ENCODE measurements at regions not wholly inside any gene's neighbourhood (a gene's known extent, or its start where the extent isn't known, plus 50 kb on each side); places are given as distances from the start of the nearest gene placed in this dataset.
"Not testable (repeated sequence)": the region's sequence is repeated elsewhere in the genome, so short reads cannot be mapped to it uniquely, and the experiment has no call there.

DNA sequence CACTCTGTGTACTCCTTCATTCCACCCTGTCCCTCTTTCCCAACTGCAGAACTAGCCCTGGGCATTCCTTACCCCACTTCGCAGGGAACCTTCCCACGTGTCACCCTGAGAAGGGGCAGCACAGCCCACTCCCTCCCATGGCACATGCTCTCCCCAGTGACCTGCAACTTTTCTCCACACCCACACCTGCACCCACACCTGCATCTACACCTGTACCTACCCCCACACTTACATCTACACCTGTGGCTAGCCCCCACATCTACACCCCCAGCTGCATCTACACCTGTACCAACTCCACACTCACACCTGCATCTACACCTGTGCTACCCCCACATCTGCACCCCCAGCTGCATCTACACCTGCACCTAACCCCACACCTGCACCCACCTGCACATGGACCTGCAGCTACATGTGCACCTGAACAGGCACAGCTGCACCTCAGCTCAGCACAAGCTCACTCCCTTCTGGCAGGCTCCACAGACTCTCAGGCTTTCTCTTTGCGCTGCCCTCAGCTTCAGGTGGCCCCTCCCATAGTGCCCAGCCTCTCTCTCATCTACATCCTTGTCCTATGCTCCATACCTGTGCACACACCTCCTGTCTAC is 234.1 kb downstream of the TUBA3C start:
- DNase-seq: no peak

- no peak for DNase-seq
Observed at GRCh38 chr13:18946738-18947137, 234.9 kb downstream of the TUBA3C start.

- DNase-seq: no peak
Observed at GRCh38 chr13:18944501-18945068, 237.0 kb downstream of the TUBA3C start.

DNA sequence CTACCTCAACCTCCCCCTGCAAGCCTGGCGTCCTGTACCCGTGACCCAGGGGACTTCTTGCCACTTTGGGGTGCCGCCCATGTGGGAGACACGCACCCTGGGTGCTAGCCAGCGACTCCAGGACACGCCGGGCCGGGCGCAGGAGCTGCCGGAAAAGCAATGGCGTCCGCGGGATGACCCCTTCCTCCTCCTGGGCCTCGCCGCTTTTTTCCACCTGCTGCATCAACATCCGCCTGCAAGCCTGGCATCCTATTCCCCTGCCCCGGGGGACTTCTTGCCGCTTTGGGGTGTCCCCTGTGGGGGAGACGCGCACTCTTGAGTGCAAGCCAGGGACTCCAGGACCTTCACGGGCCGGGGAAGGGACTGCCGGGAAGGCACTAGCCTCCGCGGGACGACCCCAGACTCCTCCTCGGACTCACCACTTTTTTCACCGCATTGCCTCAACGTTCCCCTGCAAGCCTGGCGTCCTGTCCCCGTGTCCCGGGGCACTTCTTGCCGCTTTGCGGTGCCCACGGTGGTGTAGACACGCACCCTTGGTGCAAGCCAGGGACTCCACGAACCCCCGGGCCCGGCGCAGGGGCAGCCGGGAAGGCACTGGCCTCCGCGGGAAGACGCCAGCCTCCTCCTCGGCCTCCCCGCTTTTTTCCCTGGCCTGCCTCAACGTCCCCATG is 237.8 kb downstream of the TUBA3C start:
- no peak for DNase-seq

DNA sequence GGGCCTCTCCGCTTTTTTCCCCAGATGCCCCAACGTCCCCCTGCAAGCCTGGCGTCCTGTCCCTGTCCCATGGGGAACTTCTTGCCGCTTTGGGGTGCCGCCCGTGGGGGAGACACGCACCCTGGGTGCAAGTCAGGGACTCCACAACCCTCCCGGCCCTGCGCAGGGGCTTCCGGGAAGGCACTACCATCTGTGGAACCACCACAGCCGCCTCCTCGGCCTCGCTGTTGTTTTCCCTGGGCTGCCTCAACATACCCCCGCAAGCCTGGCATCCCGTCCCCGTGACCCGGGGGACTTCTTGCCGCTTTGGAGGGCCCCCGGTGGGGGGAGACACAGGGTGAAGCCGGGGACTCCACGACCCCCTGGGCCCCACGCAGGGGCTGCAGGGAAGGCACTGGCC is 238.4 kb downstream of the TUBA3C start:
- DNase-seq: no peak

DNA sequence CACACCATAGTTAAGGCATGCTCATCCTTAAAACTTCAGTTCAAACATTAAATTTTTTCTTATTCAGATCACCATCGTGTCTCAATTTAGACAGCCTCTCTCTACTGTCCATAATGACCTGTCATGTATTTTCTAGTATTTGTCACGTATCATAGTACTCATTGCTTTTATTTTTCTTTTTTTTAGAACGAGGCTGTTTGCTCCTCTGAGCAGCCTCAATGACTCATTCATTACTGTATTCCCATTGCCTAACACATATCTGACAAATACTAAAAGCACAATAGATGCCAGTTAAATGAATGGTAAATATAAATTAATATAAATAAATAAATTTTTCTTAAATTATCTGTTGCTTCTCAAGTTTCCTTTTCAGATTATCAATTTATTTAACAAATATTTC is 245.5 kb downstream of the TUBA3C start:
- DNase-seq: no peak

DNA sequence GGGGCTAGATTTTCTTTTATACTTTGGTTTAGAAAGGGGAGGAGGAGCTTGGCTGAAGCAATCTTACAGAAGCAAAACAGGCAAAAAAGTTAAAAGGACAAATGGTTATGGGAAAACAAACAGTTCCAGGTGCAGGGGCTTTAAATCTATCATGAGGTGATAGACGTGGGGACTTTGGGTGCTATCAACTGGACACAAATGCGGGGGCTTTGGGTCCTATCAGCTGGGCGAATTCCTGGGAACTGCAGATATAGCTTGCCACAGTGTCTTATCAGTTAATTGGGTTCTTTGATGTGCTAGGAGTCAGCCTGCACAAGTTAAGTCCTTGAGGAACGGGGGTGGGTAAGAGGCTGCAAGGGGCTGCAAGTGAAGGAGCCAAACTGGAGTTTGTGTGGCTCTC is 260.6 kb downstream of the TUBA3C start:
- DNase-seq: no peak

GRCh38 chr13:18905096-18905495 is 276.5 kb downstream of the TUBA3C start:
- DNase-seq: not testable (repeated sequence)

DNA sequence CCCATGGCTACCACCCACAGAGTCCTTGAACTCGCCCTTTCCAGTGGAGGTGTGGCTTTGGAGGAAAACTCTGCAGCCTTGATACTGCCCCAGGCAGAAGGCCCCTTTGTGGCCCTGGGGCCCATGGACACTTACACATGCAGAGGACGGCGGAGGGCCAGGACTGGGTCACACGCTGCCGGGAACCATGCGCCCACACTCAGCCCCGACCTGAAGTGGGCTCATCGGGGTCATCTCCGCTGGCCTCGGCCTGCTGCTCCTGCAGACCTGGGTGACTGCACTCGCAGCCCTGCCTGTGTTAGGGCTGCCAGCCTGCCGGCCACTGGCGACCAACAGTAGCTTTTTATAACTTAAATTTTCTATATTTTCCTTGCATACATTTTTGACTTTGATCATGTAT is 286.2 kb downstream of the TUBA3C start:
- DNase-seq: not testable (repeated sequence)

- not testable (repeated sequence) for DNase-seq
Observed at GRCh38 chr13:18891242-18891641, 290.4 kb downstream of the TUBA3C start.

- DNase-seq: not testable (repeated sequence)
Observed at GRCh38 chr13:18874875-18875789, 306.5 kb downstream of the TUBA3C start.

- DNase-seq: not testable (repeated sequence)
Observed at GRCh38 chr13:18870557-18870956, 311.1 kb downstream of the TUBA3C start.

DNA sequence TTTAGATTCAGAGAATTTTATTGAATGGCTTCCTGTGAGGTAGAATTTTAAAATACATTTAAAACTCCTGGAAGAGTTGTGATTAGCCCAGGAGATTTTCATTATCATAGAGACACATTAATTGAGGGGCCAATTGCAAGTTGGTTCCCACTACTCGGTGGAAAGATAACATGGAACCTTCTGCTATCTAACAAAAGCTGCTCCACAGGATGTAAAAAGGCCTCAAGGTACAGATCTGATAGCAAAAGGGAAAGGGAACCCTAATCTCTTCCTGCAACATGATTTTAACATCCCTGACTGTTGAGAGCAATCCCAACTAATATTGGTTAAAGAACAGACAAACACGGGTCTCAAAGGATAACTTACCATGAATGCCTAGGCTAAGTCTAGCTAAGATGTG is 312.3 kb downstream of the TUBA3C start:
- not testable (repeated sequence) for DNase-seq

- not testable (repeated sequence) for DNase-seq
Observed at GRCh38 chr13:18837986-18838629, 343.5 kb downstream of the TUBA3C start.

DNA sequence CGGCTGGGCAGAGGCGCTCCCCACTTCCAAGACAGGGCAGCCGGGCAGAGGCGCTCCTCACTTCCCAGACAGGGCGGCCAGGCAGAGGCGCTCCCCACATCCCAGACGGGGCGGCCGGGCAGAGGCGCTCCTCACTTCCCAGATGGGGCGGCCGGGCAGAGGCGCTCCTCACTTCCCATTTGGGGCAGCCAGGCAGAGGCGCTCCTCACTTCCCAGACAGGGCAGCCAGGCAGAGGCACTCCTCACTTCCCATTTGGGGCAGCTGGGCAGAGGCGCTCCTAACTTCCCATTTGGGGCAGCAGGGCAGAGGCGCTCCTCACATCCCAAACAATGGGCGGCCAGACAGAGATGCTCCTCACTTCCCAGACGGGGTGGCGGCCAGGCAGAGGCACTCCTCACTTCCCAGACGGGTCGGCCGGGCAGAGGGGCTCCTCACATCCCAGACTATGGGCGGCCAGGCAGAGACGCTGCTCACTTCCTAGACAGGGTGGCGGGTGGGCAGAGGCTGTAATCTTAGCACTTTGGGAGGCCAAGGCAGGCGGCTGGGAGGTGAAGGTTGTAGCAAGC is 344.4 kb downstream of the TUBA3C start:
- DNase-seq: not testable (repeated sequence)

GRCh38 chr13:18836371-18837178 is 345.0 kb downstream of the TUBA3C start:
- DNase-seq: not testable (repeated sequence)

GRCh38 chr13:18835754-18836153 is 345.9 kb downstream of the TUBA3C start:
- not testable (repeated sequence) for DNase-seq

- DNase-seq: not testable (repeated sequence)
Observed at GRCh38 chr13:18824678-18825077, 356.9 kb downstream of the TUBA3C start.

DNA sequence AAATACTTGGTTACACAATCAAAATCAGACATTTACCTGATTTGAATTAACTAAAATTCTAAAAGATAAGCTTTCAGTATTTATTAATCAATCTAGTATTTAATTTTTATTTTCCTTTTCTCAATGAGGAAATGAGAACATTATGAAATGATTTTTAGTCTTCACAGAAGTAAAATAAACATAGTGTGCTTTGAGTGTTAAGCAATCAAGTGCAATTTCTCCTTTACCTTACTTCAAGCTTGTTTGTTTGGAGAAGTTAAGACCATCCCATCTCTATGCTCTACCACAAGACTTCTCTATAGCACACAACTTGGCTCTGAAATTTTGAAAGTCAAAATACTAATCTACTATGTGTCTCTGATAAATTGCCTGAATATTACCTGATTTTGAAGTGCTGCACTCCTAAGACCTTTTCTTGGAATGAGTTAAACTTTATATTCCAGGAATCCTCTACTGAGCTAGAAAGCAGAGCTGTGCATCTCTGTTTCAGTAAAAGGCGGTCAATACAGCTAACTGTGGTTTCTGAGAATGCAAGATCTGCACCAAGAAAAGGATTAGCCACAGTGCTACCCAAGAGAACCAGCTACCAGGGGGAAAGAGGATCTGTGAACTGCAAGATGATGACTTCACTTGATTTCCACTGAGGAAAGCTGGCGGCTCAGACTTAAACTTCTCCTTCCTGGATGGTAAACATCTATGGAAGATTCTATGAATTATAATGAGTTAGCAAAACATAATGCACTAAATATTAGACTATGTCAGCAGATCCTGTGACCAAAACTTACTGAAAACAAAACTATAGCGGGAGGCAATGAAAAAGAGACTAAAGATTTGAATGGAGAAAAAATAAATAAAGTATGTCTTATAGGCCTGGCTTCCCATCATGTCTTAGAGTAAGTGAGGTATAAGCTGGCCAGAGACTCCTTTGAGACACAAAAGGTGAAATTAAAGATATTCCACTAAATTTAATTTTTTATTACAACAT is 358.7 kb downstream of the TUBA3C start:
- not testable (repeated sequence) for DNase-seq

DNA sequence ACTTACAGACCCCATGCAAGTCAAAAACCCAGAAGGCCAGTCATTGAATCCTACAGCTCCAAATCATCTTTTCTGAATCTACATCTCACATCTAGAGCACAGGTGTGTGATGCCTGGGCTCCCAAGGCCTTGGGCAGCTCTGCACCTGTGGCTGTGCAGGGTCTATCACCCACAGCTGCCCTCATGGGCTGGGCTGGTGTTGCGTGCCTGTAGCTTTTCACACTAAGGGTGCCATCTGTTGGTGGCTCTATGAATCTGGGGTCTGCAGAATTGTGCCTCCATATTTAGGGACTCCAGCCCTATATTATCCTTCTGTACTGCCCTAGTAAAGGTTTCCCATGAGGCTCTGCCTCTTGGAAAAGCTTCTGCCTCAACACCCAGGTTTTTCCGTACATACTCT is 407.6 kb downstream of the TUBA3C start:
- not testable (repeated sequence) for DNase-seq
